NCI-H2227 treated with DMSO at 0.1 percent for 48 hours (cell line): ENCODE measurements at regions not wholly inside any gene's neighbourhood (a gene's known extent, or its start where the extent isn't known, plus 50 kb on each side); places are given as distances from the start of the nearest gene placed in this dataset.

Experiments
- DNase-seq: peaks from one replicate; lab custom pipeline; 2025; lab: John Stamatoyannopoulos, UW

DNA sequence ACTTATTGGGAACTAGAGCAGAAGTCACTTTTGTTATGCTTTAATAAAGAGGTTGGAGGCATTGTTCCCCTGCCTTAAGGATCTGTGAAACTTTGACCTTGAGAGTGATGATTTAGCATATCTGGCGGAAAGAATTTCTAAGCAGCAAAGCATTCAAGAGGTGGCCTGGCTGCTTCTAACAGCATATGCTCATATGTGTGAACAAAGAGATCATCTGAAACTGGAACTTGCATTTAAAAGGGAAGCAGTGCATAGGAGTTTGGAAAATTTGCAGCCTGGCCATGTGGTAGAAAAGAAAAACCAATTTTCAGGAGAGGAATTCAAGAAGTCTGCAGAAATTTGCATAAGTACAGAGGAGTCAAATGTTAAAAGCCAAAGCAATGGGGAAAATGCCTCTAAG is 56.4 kb upstream of the GOLIM4 start:
- no peak for DNase-seq
